A673 (cell line): ENCODE measurements at regions not wholly inside any gene's neighbourhood (a gene's known extent, or its start where the extent isn't known, plus 50 kb on each side); places are given as distances from the start of the nearest gene placed in this dataset.

ENCODE experiments used
- EZH2 ChIP-seq: fragments of 200-600 bp; sonication (generic); IDR thresholded peaks from 2 replicates; pipeline ENCODE4 v1.6.1; 2017; ENCODE audit warnings: borderline replicate concordance, low read depth, mild to moderate bottlenecking, mixed read lengths, antibody characterized with exemption, low read length; ENCODE audit not compliant: poor library complexity, severe bottlenecking
- TF ChIP-seq, protein P1 (sequence below): fragments of 300-800, 200-600 bp; sonication (generic); conservative IDR thresholded peaks from 2 replicates; pipeline ENCODE4 v1.5.1; 2017; ENCODE audit warnings: low read depth, mild to moderate bottlenecking, antibody characterized with exemption, low read length, moderate library complexity, mixed read lengths

DNA sequence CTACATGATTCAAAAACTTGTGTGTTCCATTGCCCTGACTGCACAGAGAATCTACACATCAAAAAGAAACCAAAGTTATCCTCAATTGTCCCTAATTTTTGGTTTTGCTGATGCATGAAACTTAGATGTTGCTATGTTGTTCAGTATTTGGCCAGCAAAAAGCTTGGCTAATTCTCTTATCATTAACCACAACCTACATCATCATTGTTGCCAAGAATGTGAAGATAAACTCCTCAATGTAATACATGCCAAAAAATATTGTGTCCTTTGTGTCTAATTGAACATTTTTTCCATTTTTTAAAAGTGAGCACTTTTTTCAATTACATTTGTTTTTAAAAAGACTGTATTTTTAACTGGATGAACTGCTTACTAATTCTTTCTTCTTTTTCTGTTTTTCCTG is 268.0 kb upstream of the SEMA3D start:
- TF ChIP-seq, protein P1, sequence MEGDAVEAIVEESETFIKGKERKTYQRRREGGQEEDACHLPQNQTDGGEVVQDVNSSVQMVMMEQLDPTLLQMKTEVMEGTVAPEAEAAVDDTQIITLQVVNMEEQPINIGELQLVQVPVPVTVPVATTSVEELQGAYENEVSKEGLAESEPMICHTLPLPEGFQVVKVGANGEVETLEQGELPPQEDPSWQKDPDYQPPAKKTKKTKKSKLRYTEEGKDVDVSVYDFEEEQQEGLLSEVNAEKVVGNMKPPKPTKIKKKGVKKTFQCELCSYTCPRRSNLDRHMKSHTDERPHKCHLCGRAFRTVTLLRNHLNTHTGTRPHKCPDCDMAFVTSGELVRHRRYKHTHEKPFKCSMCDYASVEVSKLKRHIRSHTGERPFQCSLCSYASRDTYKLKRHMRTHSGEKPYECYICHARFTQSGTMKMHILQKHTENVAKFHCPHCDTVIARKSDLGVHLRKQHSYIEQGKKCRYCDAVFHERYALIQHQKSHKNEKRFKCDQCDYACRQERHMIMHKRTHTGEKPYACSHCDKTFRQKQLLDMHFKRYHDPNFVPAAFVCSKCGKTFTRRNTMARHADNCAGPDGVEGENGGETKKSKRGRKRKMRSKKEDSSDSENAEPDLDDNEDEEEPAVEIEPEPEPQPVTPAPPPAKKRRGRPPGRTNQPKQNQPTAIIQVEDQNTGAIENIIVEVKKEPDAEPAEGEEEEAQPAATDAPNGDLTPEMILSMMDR, result no peak
- TF ChIP-seq EZH2, result no peak
